ENCODE measurements at regions not wholly inside any gene's neighbourhood (a gene's known extent, or its start where the extent isn't known, plus 50 kb on each side); places are given as distances from the start of the nearest gene placed in this dataset.

- TF ChIP-seq CHD7 (IDR thresholded peaks at IDR 0.05; ENCODE audit: low read depth, low read length) (no peak), BMI1 (IDR thresholded peaks at IDR 0.05; ENCODE audit: low read length) (no peak), PKNOX1 (IDR thresholded peaks at IDR 0.05) (no peak), TGIF2 (CRISPR knock-in tag; IDR thresholded peaks at IDR 0.05) (no peak), CEBPZ (IDR thresholded peaks at IDR 0.05; ENCODE audit: borderline replicate concordance, low read depth, low read length) (no peak), COPS2 (conservative IDR thresholded peaks at IDR 0.05) (no peak), ZNF764 (CRISPR knock-in tag; IDR thresholded peaks at IDR 0.05; ENCODE audit: low read depth) (no peak), IRF1 (CRISPR knock-in tag; IDR thresholded peaks at IDR 0.05; ENCODE audit: borderline replicate concordance) (no peak), CGGBP1 (CRISPR knock-in tag; IDR thresholded peaks at IDR 0.05) (no peak), ZNF354B (CRISPR knock-in tag; IDR thresholded peaks at IDR 0.05) (no peak), HCFC1 (IDR thresholded peaks at IDR 0.05; ENCODE audit: low read depth, low read length) (no peak), ATF1 (CRISPR knock-in tag; IDR thresholded peaks at IDR 0.05) (no peak), ATF1 (tag; IDR thresholded peaks at IDR 0.05) (no peak)
These were observed 227.1 kb upstream of the JADE1 start (continued) for GRCh38 chr4:128582427-128582870.
